ENCODE measurements at regions not wholly inside any gene's neighbourhood (a gene's known extent, or its start where the extent isn't known, plus 50 kb on each side); places are given as distances from the start of the nearest gene placed in this dataset.

- TF ChIP-seq CTCF (IDR thresholded peaks at IDR 0.05) (no peak), KDM1A (IDR thresholded peaks at IDR 0.05; ENCODE audit: low read depth) (no peak), EP300 (IDR thresholded peaks at IDR 0.05) (no peak), ELK1 (IDR thresholded peaks at IDR 0.05; ENCODE audit: low read depth, low read length) (no peak), BHLHE40 (IDR thresholded peaks at IDR 0.05; ENCODE audit: low read depth, low read length) (no peak), POLR2A (IDR thresholded peaks at IDR 0.05; ENCODE audit: low read length) (no peak)
- TF ChIP-seq, protein P1, sequence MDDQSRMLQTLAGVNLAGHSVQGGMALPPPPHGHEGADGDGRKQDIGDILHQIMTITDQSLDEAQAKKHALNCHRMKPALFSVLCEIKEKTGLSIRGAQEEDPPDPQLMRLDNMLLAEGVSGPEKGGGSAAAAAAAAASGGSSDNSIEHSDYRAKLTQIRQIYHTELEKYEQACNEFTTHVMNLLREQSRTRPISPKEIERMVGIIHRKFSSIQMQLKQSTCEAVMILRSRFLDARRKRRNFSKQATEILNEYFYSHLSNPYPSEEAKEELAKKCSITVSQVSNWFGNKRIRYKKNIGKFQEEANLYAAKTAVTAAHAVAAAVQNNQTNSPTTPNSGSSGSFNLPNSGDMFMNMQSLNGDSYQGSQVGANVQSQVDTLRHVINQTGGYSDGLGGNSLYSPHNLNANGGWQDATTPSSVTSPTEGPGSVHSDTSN (IDR thresholded peaks at IDR 0.05) = no peak
Measured at GRCh38 chr6:33924681-33925080, 120.9 kb upstream of the MLN start.

All from A549 (cell line).